Mesothelial cell of epicardium (in vitro differentiated cells): ENCODE measurements at regions not wholly inside any gene's neighbourhood (a gene's known extent, or its start where the extent isn't known, plus 50 kb on each side); places are given as distances from the start of the nearest gene placed in this dataset.
A peak's percentile ranks its signal among the peaks of the same experiment; 100 is the strongest.

Experiments
- DNase-seq, 2 experiments: peaks; one replicate each; pipeline ENCODE4 v3.0.0; 2021; ENCODE audit warnings: low spot score in 2 of 2; ENCODE audit not compliant: unreplicated experiment in 2 of 2
- H3K27ac Mint-ChIP-seq: 2 replicates; pipeline ENCODE4 v1.8.0; 2021; ENCODE audit warnings: mixed read lengths
- H3K27me3 Mint-ChIP-seq: 2 replicates; pipeline ENCODE4 v1.8.0; 2021; ENCODE audit warnings: low read depth, mixed read lengths
- H3K36me3 Mint-ChIP-seq: 2 replicates; pipeline ENCODE4 v1.8.0; 2021; ENCODE audit warnings: mixed read lengths
- H3K4me1 Mint-ChIP-seq: 2 replicates; pipeline ENCODE4 v1.8.0; 2021; ENCODE audit warnings: mixed read lengths
- H3K4me3 Mint-ChIP-seq: 2 replicates; pipeline ENCODE4 v1.8.0; 2021; ENCODE audit warnings: mild to moderate bottlenecking, moderate library complexity, mixed read lengths
- H3K9me3 Mint-ChIP-seq: 2 replicates; pipeline ENCODE4 v1.8.0; 2021; ENCODE audit warnings: mixed read lengths
- CTCF ChIP-seq: fragments of 200-600 bp; sonication (generic); IDR thresholded peaks from one replicate; pipeline ENCODE4 v1.5.0; 2021; ENCODE audit warnings: antibody characterized with exemption; ENCODE audit not compliant: unreplicated experiment

GRCh38 chr1:232382671-232383070 lies 247.3 kb downstream of the SIPA1L2 start:
- no peak for DNase-seq

GRCh38 chr1:232381394-232382100 lies 248.4 kb downstream of the SIPA1L2 start:
- H3K9me3 Mint-ChIP-seq = no peaks in the 10 kb centered on the region
- peak overlapping the region; percentile 86 for H3K27ac Mint-ChIP-seq
- H3K4me1 Mint-ChIP-seq = peaks cover 46% of the 10 kb centered on the region
- no peak for DNase-seq
- no peak for TF ChIP-seq CTCF
- no peaks in the 10 kb centered on the region for H3K36me3 Mint-ChIP-seq
- no peaks in the 10 kb centered on the region for H3K27me3 Mint-ChIP-seq
- no peak overlapping the region for H3K4me3 Mint-ChIP-seq

More at GRCh38 chr1:232382671-232383070, 247.3 kb downstream of the SIPA1L2 start:
- Mint-ChIP-seq H3K4me3 (no peak overlapping the region), H3K27me3 (no peaks in the 10 kb centered on the region), H3K27ac (no peak overlapping the region), H3K4me1 (peaks cover 49% of the 10 kb centered on the region), H3K36me3 (no peaks in the 10 kb centered on the region), H3K9me3 (no peaks in the 10 kb centered on the region)
- TF ChIP-seq CTCF = no peak

- no peak for TF ChIP-seq CTCF
- DNase-seq = no peak
- Mint-ChIP-seq H3K4me1 (peaks cover 48% of the 10 kb centered on the region), H3K9me3 (no peaks in the 10 kb centered on the region), H3K4me3 (no peak overlapping the region), H3K27me3 (no peaks in the 10 kb centered on the region), H3K36me3 (no peaks in the 10 kb centered on the region), H3K27ac (peak overlapping the region; percentile 84)
Observed at GRCh38 chr1:232380596-232380995, 249.3 kb downstream of the SIPA1L2 start.

GRCh38 chr1:232380131-232380530 lies 249.8 kb downstream of the SIPA1L2 start:
- Mint-ChIP-seq H3K9me3 (no peaks in the 10 kb centered on the region), H3K27me3 (no peaks in the 10 kb centered on the region), H3K4me1 (peaks cover 49% of the 10 kb centered on the region), H3K36me3 (no peaks in the 10 kb centered on the region), H3K4me3 (no peak overlapping the region), H3K27ac (no peak overlapping the region)
- no peak for DNase-seq
- TF ChIP-seq CTCF = no peak

- H3K4me1 Mint-ChIP-seq = peaks cover 49% of the 10 kb centered on the region
- DNase-seq = no peak
- no peak for TF ChIP-seq CTCF
- H3K27ac Mint-ChIP-seq = peak overlapping the region; percentile 47
- H3K9me3 Mint-ChIP-seq = no peaks in the 10 kb centered on the region
- no peak overlapping the region for H3K4me3 Mint-ChIP-seq
- H3K27me3 Mint-ChIP-seq = no peaks in the 10 kb centered on the region
- H3K36me3 Mint-ChIP-seq = no peaks in the 10 kb centered on the region
Observed at GRCh38 chr1:232379063-232379434, 250.9 kb downstream of the SIPA1L2 start.
